HCT116 (cell line): ENCODE measurements at regions not wholly inside any gene's neighbourhood (a gene's known extent, or its start where the extent isn't known, plus 50 kb on each side); places are given as distances from the start of the nearest gene placed in this dataset.

ENCODE experiments used
- ATAC-seq: fragments of 200-7000 bp; cut with Tn5 transposase; 2 replicates; pipeline ENCODE4 v1.9.1; 2020; ENCODE audit warnings: mild to moderate bottlenecking, moderate library complexity
- BruUV-seq: library from RNA; stranded (reverse); fragments of 400-500 nt; replicated peaks from 2 replicates; lab custom pipeline; 2021; lab: Mats Ljungman, UMichigan
- CTCF ChIA-PET: fragments of 300-600 bp; sonication (Branson Sonifier 250); formaldehyde crosslinking; loops from one replicate; lab custom pipeline; 2021; ENCODE audit warnings: antibody characterized with exemption; lab: Charles Lee
- POLR2A ChIA-PET: fragments of 300-600, 350-600 bp; sonication (Branson Sonifier 250); formaldehyde crosslinking; loops from one replicate; lab custom pipeline; 2021; ENCODE audit warnings: antibody characterized with exemption; lab: Charles Lee
- RAD21 ChIA-PET, 2 experiments: fragments of 300-600 bp; sonication (Branson Sonifier 250); formaldehyde crosslinking; loops; one replicate each; lab custom pipeline; 2023; ENCODE audit warnings: low total read pairs in 2 of 2; ENCODE audit not compliant: uncharacterized antibody in 2 of 2, unreplicated experiment in 2 of 2, low non-redundant PET in 1 of 2; lab: Charles Lee
- DNase-seq: peaks from one replicate; pipeline ENCODE4 v3.0.0-alpha.2; 2010; ENCODE audit warnings: low read depth, low spot score
- H2AFZ ChIP-seq: fragments of 200-600 bp; shearing (Covaris generic), sonication (generic); 2 replicates; pipeline ENCODE4 v1.6.1; 2017; ENCODE audit warnings: low read depth, mixed run types, mixed read lengths, antibody characterized with exemption, low read length; ENCODE audit not compliant: poor library complexity, severe bottlenecking
- H3K27ac ChIP-seq: 2 replicates; pipeline ENCODE4 v1.5.1; 2012; ENCODE audit warnings: low read depth, low read length
- H3K27me3 ChIP-seq: fragments of 200-600 bp; sonication (generic); 2 replicates; pipeline ENCODE4 v1.6.1; 2016; ENCODE audit warnings: mixed run types, low read length, mixed read lengths; ENCODE audit not compliant: insufficient read depth
- H3K36me3 ChIP-seq, 2 experiments: fragments of 200-500 bp in 1 of 2; fragments of 200-600 bp in 1 of 2; sonication (Bioruptor generic) in 1 of 2; sonication (generic) in 1 of 2; 2 replicates each; pipeline versions ENCODE4 v1.5.1 to v1.6.1; 2014 to 2016; ENCODE audit warnings: low read length in 2 of 2, inconsistent platforms in 1 of 2, mixed read lengths in 1 of 2, mixed run types in 1 of 2; ENCODE audit not compliant: insufficient read depth in 2 of 2, control insufficient read depth in 1 of 2
- H3K4me1 ChIP-seq, 2 experiments: fragments of 200-600 bp in 1 of 2; sonication (generic) in 1 of 2; 2 replicates each; pipeline versions ENCODE4 v1.5.1 to v1.6.1; 2012 to 2017; ENCODE audit warnings: low read length in 2 of 2, inconsistent platforms in 1 of 2, mild to moderate bottlenecking in 1 of 2, mixed read lengths in 1 of 2, mixed run types in 1 of 2, moderate library complexity in 1 of 2; ENCODE audit not compliant: insufficient read depth in 2 of 2, control insufficient read depth in 1 of 2
- H3K4me2 ChIP-seq: fragments of 200-600 bp; sonication (generic); 2 replicates; pipeline ENCODE4 v1.6.1; 2017; ENCODE audit warnings: mixed run types, low read length, mixed read lengths
- H3K4me3 ChIP-seq, 2 experiments: fragments of 200-600 bp in 1 of 2; sonication (generic) in 1 of 2; replicated peaks in 1 of 2; 2 replicates each; pipeline ENCODE4 v1.5.1; 2011 to 2016; ENCODE audit warnings: low read length in 2 of 2, control low read depth in 1 of 2, low read depth in 1 of 2, mild to moderate bottlenecking in 1 of 2, mixed read lengths in 1 of 2, mixed run types in 1 of 2
- H3K79me2 ChIP-seq: fragments of 200-600 bp; sonication (generic); 2 replicates; pipeline ENCODE4 v1.6.1; 2017; ENCODE audit warnings: mild to moderate bottlenecking, mixed run types, low read length, moderate library complexity, mixed read lengths; ENCODE audit not compliant: insufficient read depth
- H3K9ac ChIP-seq: fragments of 200-600 bp; sonication (generic); 2 replicates; pipeline ENCODE4 v1.6.1; 2016; ENCODE audit warnings: low read length, mixed read lengths
- H3K9me2 ChIP-seq: fragments of 200-600 bp; sonication (generic), shearing (Covaris generic); 2 replicates; pipeline ENCODE4 v1.6.1; 2017; ENCODE audit warnings: mixed run types, mild to moderate bottlenecking, moderate library complexity; ENCODE audit not compliant: insufficient read depth
- H3K9me3 ChIP-seq, 2 experiments: fragments of 200-500 bp in 1 of 2; fragments of 200-600 bp in 1 of 2; sonication (Bioruptor generic) in 1 of 2; sonication (generic) in 1 of 2; 2 replicates each; pipeline ENCODE4 v1.6.1; 2014 to 2017; ENCODE audit warnings: low read length in 2 of 2, mixed read lengths in 2 of 2, inconsistent platforms in 1 of 2, low read depth in 1 of 2, mild to moderate bottlenecking in 1 of 2, mixed run types in 1 of 2, moderate library complexity in 1 of 2; ENCODE audit not compliant: control insufficient read depth in 1 of 2, insufficient read depth in 1 of 2
- H4K20me1 ChIP-seq: fragments of 200-600 bp; sonication (generic), shearing (Covaris generic); 2 replicates; pipeline ENCODE4 v1.6.1; 2017; ENCODE audit warnings: mixed run types, mild to moderate bottlenecking, moderate library complexity; ENCODE audit not compliant: insufficient read depth
- CEBPB ChIP-seq: IDR thresholded peaks from 2 replicates; pipeline ENCODE4 v1.6.1; 2012; ENCODE audit warnings: low read depth
- FOSL1 ChIP-seq: IDR thresholded peaks from 2 replicates; pipeline ENCODE4 v1.6.1; 2012; ENCODE audit warnings: low read depth
- POLR2AphosphoS5 ChIP-seq: IDR thresholded peaks from 2 replicates; pipeline ENCODE4 v1.6.1; 2011; ENCODE audit warnings: mild to moderate bottlenecking, low read depth, low read length, moderate library complexity
- SIN3A ChIP-seq: IDR thresholded peaks from 2 replicates; pipeline ENCODE4 v1.6.1; 2012; ENCODE audit warnings: low read depth
- ZFX ChIP-seq: fragments of 450-650 bp; IDR thresholded peaks from 2 replicates; pipeline ENCODE4 v1.6.1; 2017
- ZNF274 ChIP-seq: fragments of 200-500 bp; sonication (Bioruptor generic); IDR thresholded peaks from 2 replicates; pipeline ENCODE4 v1.6.1; 2014; ENCODE audit warnings: mild to moderate bottlenecking, low read depth, low read length, inconsistent platforms
- intact Hi-C: fragments of 100-400 bp; cut with micrococcal nuclease; formaldehyde crosslinking; loops from 2 replicates; pipeline ENCODE4 v1.10.0; 2022
- TF ChIP-seq, protein P1 (sequence below): IDR thresholded peaks from 2 replicates; pipeline ENCODE4 v1.6.1; 2012; ENCODE audit warnings: low read depth
- TF ChIP-seq, protein P2 (sequence below): IDR thresholded peaks from 2 replicates; pipeline ENCODE4 v1.6.1; 2012
- TF ChIP-seq, protein P3 (sequence below): IDR thresholded peaks from 2 replicates; pipeline ENCODE4 v1.6.1; 2011; ENCODE audit warnings: mild to moderate bottlenecking, low read length, moderate library complexity; ENCODE audit not compliant: insufficient replicate concordance; ENCODE audit errors: extremely low read depth
- TF ChIP-seq, protein P4 (sequence below), 3 experiments: fragments of 200-600 bp in 1 of 3; sonication (generic) in 1 of 3; IDR thresholded peaks in 2 of 3; conservative IDR thresholded peaks in 1 of 3; 2 replicates each; pipeline ENCODE4 v1.5.1; 2012 to 2017; ENCODE audit warnings: low read depth in 2 of 3, low read length in 2 of 3, antibody characterized with exemption in 1 of 3, borderline replicate concordance in 1 of 3, control low read depth in 1 of 3, mild to moderate bottlenecking in 1 of 3, mixed read lengths in 1 of 3, mixed run types in 1 of 3, moderate library complexity in 1 of 3; ENCODE audit not compliant: insufficient read depth in 1 of 3

DNA sequence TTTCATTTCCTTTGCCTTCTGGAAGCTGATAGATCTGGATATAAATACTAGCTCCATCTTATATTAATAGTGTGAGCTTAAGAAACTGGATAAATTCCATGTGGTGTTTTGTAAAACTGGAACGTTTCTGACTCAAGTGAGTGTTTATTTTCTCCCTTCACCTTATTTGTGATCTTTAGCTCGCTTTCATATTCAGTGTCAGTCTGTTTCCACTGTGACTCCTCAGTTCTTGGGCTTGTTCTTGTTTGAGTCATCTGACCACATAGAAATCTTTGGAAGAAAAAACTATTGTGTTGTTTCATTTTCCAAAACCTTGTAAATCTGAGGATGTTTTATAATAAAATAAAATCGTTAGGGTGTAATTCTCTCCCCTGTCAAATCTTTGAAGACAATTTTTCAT, 186.4 kb downstream of the POLR1F start (continued):
- no peak for TF ChIP-seq ZNF274

DNA sequence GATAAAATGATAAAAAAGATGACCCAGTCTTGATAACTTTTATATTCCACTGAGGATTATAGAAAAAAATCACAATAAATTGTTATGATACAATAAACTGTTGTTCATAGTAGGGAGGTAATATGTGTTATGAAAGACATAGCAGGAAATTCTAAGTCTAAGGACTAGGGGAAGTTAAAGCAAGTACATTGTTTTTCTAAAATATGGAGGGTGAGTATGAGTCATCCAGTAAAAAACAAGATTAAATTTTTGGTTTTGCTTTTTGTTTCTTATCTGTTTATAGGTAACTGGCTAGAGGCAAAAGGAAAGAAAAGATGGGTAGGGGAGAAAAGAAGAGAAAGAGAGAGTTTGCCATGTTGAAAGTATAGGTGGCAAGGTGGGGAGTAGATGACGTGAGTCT, 188.4 kb downstream of the POLR1F start:
- no TSS peak for BruUV-seq
- H4K20me1 ChIP-seq = no peaks in the 10 kb centered on the region
- ATAC-seq (no peak), DNase-seq (no peak)
- no peak overlapping the region for H2AFZ ChIP-seq
- no peaks in the 10 kb centered on the region for H3K4me1 ChIP-seq
- no peak overlapping the region for H3K9ac ChIP-seq
- CTCF ChIA-PET = interaction anchor here (1.6 kb wide), 1 partner anchor 29 kb away, joined by 4 read pairs; no protein-coding TSS in a partner anchor
- POLR2A ChIA-PET = no interaction called here
- no peak overlapping the region for H3K4me2 ChIP-seq
- RAD21 ChIA-PET = no interaction called here
- H3K27ac ChIP-seq = no peak overlapping the region
- H3K9me2 ChIP-seq = no peaks in the 10 kb centered on the region
- H3K79me2 ChIP-seq = no peaks in the 10 kb centered on the region
- H3K4me3 ChIP-seq = no peak overlapping the region
- intact Hi-C loops = no loop called here
- H3K27me3 ChIP-seq = no peaks in the 10 kb centered on the region
- TF ChIP-seq, protein P1, sequence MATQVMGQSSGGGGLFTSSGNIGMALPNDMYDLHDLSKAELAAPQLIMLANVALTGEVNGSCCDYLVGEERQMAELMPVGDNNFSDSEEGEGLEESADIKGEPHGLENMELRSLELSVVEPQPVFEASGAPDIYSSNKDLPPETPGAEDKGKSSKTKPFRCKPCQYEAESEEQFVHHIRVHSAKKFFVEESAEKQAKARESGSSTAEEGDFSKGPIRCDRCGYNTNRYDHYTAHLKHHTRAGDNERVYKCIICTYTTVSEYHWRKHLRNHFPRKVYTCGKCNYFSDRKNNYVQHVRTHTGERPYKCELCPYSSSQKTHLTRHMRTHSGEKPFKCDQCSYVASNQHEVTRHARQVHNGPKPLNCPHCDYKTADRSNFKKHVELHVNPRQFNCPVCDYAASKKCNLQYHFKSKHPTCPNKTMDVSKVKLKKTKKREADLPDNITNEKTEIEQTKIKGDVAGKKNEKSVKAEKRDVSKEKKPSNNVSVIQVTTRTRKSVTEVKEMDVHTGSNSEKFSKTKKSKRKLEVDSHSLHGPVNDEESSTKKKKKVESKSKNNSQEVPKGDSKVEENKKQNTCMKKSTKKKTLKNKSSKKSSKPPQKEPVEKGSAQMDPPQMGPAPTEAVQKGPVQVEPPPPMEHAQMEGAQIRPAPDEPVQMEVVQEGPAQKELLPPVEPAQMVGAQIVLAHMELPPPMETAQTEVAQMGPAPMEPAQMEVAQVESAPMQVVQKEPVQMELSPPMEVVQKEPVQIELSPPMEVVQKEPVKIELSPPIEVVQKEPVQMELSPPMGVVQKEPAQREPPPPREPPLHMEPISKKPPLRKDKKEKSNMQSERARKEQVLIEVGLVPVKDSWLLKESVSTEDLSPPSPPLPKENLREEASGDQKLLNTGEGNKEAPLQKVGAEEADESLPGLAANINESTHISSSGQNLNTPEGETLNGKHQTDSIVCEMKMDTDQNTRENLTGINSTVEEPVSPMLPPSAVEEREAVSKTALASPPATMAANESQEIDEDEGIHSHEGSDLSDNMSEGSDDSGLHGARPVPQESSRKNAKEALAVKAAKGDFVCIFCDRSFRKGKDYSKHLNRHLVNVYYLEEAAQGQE = no peak
- TF ChIP-seq ZFX = no peak
- H3K9me3 ChIP-seq = no peaks in the 10 kb centered on the region
- H3K36me3 ChIP-seq = no peaks in the 10 kb centered on the region

DNA sequence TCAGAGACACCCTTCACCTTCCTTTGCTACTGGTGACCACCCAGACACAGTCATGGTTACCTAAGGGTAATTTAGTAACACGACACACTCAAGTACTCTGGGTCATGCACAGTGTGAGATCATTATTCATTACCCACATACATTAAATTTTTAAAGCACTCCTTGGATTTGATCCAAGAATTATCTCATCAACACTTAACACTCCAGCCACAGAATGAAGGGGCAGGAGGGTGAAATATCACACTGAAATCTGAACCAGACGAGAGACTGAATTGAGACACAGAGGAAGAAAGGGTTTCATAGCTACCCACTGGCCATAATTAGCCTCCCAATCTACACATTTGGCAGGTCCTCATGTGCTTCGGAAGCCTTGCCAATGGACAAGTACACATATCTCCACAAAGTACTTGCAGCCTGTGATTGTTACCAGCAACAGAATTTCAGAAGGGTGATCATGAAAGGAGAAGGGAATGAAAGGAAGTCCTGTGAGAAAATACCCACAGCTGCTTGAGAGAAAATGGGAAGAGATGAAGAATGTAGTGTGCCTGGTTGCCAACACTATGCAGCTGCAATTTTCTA, 189.3 kb downstream of the POLR1F start:
- Histone ChIP-seq H3K4me1 (no peaks in the 10 kb centered on the region), H3K79me2 (no peaks in the 10 kb centered on the region), H3K27ac (no peak overlapping the region), H3K4me3 (no peak overlapping the region), H2AFZ (no peak overlapping the region), H3K36me3 (no peaks in the 10 kb centered on the region), H3K27me3 (no peaks in the 10 kb centered on the region), H4K20me1 (no peaks in the 10 kb centered on the region), H3K4me2 (no peak overlapping the region), H3K9ac (no peak overlapping the region), H3K9me2 (no peaks in the 10 kb centered on the region), H3K9me3 (no peaks in the 10 kb centered on the region)
- DNase-seq (no peak), ATAC-seq (no peak)
- BruUV-seq = no TSS peak
- ChIA-PET CTCF (interaction anchor here (1.6 kb wide), 1 partner anchor 28 kb away, joined by 4 read pairs; no protein-coding TSS in a partner anchor), RAD21 (no interaction called here), POLR2A (no interaction called here)
- intact Hi-C loops = no loop called here
- TF ChIP-seq, protein P2, sequence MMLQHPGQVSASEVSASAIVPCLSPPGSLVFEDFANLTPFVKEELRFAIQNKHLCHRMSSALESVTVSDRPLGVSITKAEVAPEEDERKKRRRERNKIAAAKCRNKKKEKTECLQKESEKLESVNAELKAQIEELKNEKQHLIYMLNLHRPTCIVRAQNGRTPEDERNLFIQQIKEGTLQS = no peak
- TF ChIP-seq, protein P3, sequence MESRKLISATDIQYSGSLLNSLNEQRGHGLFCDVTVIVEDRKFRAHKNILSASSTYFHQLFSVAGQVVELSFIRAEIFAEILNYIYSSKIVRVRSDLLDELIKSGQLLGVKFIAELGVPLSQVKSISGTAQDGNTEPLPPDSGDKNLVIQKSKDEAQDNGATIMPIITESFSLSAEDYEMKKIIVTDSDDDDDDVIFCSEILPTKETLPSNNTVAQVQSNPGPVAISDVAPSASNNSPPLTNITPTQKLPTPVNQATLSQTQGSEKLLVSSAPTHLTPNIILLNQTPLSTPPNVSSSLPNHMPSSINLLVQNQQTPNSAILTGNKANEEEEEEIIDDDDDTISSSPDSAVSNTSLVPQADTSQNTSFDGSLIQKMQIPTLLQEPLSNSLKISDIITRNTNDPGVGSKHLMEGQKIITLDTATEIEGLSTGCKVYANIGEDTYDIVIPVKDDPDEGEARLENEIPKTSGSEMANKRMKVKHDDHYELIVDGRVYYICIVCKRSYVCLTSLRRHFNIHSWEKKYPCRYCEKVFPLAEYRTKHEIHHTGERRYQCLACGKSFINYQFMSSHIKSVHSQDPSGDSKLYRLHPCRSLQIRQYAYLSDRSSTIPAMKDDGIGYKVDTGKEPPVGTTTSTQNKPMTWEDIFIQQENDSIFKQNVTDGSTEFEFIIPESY = no peak
- TF ChIP-seq SIN3A = no peak
- TF ChIP-seq, protein P4, sequence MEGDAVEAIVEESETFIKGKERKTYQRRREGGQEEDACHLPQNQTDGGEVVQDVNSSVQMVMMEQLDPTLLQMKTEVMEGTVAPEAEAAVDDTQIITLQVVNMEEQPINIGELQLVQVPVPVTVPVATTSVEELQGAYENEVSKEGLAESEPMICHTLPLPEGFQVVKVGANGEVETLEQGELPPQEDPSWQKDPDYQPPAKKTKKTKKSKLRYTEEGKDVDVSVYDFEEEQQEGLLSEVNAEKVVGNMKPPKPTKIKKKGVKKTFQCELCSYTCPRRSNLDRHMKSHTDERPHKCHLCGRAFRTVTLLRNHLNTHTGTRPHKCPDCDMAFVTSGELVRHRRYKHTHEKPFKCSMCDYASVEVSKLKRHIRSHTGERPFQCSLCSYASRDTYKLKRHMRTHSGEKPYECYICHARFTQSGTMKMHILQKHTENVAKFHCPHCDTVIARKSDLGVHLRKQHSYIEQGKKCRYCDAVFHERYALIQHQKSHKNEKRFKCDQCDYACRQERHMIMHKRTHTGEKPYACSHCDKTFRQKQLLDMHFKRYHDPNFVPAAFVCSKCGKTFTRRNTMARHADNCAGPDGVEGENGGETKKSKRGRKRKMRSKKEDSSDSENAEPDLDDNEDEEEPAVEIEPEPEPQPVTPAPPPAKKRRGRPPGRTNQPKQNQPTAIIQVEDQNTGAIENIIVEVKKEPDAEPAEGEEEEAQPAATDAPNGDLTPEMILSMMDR (IDR thresholded peaks at IDR 0.05 in 2 of 3, conservative IDR thresholded peaks at IDR 0.05 in 1 of 3; ENCODE audit: borderline replicate concordance in 1 of 3, insufficient read depth in 1 of 3, low read depth in 2 of 3, low read length in 2 of 3) = no peak
- no peak for TF ChIP-seq CEBPB
- no peak for TF ChIP-seq POLR2AphosphoS5
- TF ChIP-seq FOSL1 = no peak
